AG09319 (cell line): ENCODE measurements at regions not wholly inside any gene's neighbourhood (a gene's known extent, or its start where the extent isn't known, plus 50 kb on each side); places are given as distances from the start of the nearest gene placed in this dataset.

Source experiments
- DNase-seq: peaks from one replicate; pipeline ENCODE4 v3.0.0-alpha.2; 2010; ENCODE audit warnings: low read depth; ENCODE audit errors: extremely low read depth
- TF ChIP-seq, protein P1 (sequence below): IDR thresholded peaks from 2 replicates; pipeline ENCODE4 v1.5.1; 2011; ENCODE audit warnings: low read depth, mild to moderate bottlenecking, inconsistent platforms, low read length, moderate library complexity

DNA sequence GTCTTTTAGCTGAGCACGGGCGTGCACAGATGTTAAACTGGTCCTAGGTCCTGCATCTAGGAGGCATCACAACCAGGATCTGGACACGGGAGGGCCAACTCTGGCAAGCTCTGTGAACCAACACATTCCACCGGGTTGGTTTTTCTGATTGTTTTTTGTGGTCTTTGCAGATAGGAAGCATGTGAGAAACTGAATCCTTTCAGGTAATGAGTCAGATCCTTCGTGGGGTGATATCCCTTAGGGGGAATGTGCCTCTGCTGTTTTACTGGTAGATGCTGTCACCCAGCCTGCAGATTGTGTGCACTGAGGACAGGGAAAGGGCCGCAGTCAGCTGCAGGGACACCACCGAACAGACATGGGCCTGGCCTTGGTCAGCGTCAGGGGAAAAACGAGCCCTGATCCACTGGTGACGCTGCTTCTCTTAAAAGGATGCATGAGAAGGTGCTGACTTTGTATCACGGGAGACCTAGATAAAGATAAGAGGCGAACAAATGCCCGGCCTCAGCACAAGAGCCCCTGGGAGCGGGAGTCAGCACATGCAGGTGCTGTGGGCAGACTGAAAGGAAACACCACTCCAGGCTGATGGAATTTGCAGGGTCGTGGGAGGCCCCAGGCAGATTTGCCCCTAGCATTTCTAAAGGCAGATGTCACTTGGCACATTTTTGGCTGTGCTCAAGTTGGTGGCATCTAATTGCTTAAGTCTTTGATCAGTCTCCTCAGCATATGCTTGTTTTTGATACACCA, 51.1 kb downstream of the DOP1B start:
- TF ChIP-seq, protein P1, sequence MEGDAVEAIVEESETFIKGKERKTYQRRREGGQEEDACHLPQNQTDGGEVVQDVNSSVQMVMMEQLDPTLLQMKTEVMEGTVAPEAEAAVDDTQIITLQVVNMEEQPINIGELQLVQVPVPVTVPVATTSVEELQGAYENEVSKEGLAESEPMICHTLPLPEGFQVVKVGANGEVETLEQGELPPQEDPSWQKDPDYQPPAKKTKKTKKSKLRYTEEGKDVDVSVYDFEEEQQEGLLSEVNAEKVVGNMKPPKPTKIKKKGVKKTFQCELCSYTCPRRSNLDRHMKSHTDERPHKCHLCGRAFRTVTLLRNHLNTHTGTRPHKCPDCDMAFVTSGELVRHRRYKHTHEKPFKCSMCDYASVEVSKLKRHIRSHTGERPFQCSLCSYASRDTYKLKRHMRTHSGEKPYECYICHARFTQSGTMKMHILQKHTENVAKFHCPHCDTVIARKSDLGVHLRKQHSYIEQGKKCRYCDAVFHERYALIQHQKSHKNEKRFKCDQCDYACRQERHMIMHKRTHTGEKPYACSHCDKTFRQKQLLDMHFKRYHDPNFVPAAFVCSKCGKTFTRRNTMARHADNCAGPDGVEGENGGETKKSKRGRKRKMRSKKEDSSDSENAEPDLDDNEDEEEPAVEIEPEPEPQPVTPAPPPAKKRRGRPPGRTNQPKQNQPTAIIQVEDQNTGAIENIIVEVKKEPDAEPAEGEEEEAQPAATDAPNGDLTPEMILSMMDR: no peak
- DNase-seq: no peak

DNA sequence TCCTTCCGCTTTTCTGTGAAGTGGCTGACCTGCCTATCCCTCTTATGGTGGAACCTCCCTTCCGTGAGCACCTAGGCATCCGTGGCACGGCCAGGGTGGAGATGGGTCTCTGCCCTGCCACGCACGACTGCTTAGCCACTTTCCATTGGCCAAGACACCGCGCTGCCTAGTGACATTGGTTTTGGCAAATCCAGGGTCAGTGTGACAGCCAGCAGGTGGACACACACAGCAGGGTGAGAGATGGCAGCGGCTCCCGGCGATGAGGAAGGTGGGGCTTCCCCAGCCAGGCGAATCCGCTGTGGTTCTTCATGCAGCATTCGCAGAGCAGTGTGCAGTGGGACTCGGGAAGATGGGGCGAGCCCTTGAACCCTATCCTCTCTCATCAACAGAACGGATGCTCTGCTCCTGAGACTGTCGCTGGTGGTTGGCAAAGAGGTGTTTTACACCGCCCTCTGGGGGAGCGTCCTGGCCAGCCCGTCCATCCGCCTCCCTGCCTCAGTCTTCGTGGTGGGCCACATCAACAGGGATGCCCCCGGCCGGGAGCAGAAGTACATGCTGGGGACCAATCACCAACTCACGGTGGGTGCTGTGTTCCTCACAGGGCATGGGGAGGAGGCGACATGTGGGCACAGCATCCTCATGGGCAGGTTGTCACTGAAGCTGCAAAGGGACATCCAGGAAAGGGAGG, 51.8 kb downstream of the DOP1B start:
- TF ChIP-seq, protein P1: no peak
- no peak for DNase-seq

DNA sequence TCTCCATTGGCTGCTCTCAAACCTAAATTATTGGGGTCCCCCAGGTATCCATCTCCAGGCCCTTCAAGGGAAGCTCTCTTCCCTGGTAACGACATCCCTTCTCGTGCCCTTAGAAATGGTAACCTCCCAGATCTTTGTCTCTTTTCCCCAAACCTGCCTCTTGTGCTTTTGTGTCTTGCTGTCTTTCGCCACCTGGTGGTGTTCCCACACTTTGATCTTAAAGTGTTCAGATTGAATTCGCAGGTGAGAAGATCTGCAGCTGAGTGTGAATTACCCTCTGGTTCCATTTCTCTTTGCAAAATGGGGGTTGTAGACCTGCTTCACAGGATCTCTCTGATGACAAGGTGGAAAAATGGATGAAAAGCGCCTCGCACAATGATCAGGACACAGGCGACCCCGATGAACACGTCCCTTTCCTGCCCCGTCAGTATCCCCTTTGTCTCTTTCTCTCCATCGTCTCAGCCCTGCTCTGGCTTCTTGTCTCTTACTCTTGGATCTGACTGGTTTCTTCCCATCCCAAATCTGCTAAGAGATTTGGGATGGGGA, 53.1 kb downstream of the DOP1B start:
- TF ChIP-seq, protein P1: peak; percentile 50
- peak; percentile 36 for DNase-seq

DNA sequence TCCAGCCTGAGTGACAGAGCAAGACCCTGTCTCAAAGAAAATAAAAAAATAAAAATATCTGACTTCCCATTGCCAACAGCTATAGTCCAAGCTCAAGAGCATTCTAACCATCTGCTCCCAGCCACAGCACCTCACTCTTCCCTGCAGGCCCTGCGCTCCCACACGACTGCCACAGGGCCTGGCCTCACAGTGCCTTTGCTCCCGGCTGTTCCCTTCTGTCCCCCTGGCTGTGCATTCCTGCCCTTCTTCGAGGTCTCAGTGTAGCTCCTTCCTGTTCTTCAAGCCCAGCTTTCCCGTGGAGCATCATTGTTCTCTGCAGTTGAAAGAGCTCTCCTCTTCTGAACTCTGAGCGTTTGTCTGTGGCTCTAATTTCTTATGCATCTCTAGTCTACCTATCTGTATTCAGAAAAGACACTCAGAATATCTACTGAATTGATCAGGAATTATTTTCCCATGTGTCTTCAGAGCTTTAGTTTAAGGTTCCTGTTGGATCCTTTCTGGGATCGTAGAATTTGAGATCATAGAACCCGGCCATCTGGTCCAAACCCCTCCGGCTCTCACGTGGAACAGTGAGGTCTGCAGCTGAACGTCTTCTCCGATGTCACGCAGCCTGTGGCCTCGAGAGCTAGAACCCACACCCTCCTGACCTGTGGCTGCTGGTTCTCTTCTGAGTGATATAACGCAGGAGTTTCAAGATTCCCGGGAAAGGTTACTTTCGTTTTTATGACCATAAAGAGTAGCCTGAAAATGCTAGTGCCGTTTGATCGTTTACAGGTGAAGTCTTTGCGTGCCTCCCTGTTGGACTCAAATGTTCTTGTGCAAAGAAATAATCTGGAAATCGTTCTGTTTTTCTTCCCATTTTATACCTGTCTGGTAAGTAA, 54.4 kb downstream of the DOP1B start:
- no peak for DNase-seq
- TF ChIP-seq, protein P1: no peak

DNA sequence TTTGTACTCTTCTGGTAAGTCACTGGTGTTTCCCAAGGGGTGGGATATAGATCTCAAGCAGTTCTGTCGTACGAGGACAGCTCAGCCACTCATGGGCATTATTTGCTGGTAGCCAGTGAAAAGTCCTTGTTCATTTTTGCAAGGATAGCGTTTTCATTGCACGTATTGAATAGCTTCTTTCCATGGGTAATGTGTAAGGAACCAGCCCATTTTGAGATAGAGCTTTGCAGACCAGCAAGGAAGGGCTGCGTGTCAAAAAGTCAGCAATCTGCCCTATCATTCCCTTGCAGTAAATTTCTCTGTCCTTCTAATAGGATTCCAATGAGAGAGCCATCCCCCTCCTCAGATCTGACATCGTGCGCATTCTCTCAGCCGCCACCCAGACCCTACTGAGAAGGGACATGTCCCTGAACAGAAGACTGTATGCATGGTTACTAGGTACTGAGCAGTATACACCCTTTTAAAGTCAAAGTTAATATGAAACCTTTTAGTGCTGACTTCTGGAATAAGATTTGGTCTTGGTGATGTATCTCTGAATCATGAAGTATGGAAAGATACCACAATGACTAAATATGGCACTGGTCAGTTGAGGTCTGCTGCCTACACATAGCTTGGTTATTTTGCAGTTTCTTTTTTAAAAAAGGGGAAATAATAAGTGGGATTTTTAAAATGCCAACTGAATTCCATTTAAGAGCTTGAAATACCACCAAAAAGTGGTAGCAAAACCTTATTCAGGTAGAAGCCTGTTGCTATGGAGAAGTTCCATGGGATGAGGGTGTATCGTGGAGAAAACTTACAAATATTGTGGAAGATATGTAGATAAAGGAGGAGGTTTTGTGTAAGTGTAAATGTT, 55.3 kb downstream of the DOP1B start:
- DNase-seq: peak; percentile 18
- TF ChIP-seq, protein P1: no peak

DNA sequence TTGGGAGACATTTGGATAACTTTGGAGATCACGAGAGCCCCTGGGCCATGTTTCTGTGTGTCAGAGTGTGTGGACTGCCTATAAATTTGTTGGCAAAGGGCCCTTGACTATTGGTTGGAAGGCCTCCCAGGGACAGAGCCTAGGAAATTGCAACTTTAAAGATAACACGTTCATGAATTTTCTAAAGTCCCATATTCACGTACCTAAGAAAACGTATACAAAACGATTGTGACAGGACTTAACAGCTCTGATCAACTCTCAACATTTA, 55.8 kb downstream of the DOP1B start:
- TF ChIP-seq, protein P1: no peak
- no peak for DNase-seq
